ENCODE measurements at regions not wholly inside any gene's neighbourhood (a gene's known extent, or its start where the extent isn't known, plus 50 kb on each side); places are given as distances from the start of the nearest gene placed in this dataset.

DNA sequence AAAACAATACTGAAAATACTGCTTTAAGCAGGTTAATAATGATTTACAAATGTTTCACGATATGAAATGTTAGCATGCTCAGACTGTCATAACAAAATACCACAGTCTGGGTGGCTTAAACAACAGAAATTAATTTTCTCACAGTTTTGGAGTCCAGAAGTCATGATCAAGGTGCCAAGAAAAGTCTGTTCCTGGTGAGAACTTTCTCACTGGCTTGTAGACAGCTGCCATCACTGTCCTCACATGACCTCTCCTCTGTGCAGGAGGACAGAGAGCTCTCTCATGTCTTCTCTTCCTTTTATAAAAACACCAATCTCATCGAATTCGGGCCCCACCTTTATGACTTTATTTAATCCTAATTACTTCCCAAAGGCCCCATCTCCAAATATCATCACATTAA lies 426.7 kb downstream of the KLHL13 start (continued):
- TF ChIP-seq, protein P1, sequence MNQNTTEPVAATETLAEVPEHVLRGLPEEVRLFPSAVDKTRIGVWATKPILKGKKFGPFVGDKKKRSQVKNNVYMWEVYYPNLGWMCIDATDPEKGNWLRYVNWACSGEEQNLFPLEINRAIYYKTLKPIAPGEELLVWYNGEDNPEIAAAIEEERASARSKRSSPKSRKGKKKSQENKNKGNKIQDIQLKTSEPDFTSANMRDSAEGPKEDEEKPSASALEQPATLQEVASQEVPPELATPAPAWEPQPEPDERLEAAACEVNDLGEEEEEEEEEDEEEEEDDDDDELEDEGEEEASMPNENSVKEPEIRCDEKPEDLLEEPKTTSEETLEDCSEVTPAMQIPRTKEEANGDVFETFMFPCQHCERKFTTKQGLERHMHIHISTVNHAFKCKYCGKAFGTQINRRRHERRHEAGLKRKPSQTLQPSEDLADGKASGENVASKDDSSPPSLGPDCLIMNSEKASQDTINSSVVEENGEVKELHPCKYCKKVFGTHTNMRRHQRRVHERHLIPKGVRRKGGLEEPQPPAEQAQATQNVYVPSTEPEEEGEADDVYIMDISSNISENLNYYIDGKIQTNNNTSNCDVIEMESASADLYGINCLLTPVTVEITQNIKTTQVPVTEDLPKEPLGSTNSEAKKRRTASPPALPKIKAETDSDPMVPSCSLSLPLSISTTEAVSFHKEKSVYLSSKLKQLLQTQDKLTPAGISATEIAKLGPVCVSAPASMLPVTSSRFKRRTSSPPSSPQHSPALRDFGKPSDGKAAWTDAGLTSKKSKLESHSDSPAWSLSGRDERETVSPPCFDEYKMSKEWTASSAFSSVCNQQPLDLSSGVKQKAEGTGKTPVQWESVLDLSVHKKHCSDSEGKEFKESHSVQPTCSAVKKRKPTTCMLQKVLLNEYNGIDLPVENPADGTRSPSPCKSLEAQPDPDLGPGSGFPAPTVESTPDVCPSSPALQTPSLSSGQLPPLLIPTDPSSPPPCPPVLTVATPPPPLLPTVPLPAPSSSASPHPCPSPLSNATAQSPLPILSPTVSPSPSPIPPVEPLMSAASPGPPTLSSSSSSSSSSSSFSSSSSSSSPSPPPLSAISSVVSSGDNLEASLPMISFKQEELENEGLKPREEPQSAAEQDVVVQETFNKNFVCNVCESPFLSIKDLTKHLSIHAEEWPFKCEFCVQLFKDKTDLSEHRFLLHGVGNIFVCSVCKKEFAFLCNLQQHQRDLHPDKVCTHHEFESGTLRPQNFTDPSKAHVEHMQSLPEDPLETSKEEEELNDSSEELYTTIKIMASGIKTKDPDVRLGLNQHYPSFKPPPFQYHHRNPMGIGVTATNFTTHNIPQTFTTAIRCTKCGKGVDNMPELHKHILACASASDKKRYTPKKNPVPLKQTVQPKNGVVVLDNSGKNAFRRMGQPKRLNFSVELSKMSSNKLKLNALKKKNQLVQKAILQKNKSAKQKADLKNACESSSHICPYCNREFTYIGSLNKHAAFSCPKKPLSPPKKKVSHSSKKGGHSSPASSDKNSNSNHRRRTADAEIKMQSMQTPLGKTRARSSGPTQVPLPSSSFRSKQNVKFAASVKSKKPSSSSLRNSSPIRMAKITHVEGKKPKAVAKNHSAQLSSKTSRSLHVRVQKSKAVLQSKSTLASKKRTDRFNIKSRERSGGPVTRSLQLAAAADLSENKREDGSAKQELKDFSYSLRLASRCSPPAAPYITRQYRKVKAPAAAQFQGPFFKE (tag by site-specific recombination; IDR thresholded peaks at IDR 0.05; ENCODE audit: borderline replicate concordance) = no peak
- no peak for TF ChIP-seq SALL2 (tag by site-specific recombination; IDR thresholded peaks at IDR 0.05; ENCODE audit: borderline replicate concordance)

DNA sequence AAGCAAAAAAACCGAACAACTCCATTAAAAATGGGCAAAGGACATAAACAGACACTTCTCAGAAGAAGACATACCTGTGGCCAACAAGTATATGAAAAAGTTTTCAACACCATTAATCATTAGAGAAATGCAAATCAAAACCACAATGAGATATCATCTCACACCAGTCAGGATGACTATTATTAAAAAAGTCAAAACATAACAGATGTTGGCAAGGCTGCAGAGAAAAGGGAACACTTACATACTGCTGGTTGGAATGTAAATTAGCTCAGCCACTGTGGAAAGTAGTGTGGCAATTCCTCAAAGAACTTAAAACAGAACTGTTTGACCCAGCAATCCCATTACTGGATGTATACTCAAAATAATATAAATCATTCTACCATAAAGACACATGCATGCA lies 436.3 kb downstream of the KLHL13 start:
- Histone ChIP-seq H3K4me1 (ENCODE audit: control insufficient read depth, insufficient read depth, low read length) (no peaks in the 10 kb centered on the region), H3K9me3 (ENCODE audit: control insufficient read depth, insufficient read depth, low read depth, low read length) (no peaks in the 10 kb centered on the region), H3K36me3 (ENCODE audit: control insufficient read depth in 2 of 2, insufficient read depth in 1 of 2, low read length in 2 of 2) (no peaks in the 10 kb centered on the region), H3K27ac (ENCODE audit: extremely low read depth, low read depth, low read length) (no peak overlapping the region), H3K4me3 (ENCODE audit: low read depth, low read length) (no peak overlapping the region)
- POLR2A ChIA-PET = no interaction called here
- CTCF ChIA-PET = no interaction called here
- TF ChIP-seq ZNF664 (tag by site-specific recombination; IDR thresholded peaks at IDR 0.05) (no peak), SP2 (tag by site-specific recombination; IDR thresholded peaks at IDR 0.05) (no peak), ZXDB (tag by site-specific recombination; IDR thresholded peaks at IDR 0.05) (no peak), SP7 (tag by site-specific recombination; IDR thresholded peaks at IDR 0.05) (no peak), ZNF433 (tag by site-specific recombination; IDR thresholded peaks at IDR 0.05; ENCODE audit: low read depth) (no peak)

DNA sequence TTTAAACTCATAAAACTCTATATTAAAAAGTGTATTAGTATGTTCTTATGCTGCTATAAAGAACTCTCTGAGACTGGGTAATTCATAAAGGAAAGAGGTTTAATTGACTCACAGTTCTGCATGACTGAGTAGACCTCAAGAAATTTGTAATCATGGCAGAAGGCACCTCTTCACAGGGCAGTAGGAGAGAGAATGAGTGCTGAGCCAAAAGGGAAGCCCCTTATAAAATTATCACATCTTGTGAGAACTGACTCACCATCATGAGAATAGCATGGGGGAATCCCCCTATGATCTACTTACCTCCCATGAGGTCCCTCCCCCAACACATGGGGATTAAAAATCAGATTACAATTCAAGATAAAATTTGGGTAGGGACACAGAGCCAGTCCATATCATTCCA lies 463.2 kb downstream of the KLHL13 start:
- POLR2A ChIA-PET = no interaction called here
- Histone ChIP-seq H3K36me3 (ENCODE audit: control insufficient read depth in 2 of 2, insufficient read depth in 1 of 2, low read length in 2 of 2) (no peaks in the 10 kb centered on the region), H3K27ac (ENCODE audit: extremely low read depth, low read depth, low read length) (no peak overlapping the region), H3K4me1 (ENCODE audit: control insufficient read depth, insufficient read depth, low read length) (no peaks in the 10 kb centered on the region), H3K9me3 (ENCODE audit: control insufficient read depth, insufficient read depth, low read depth, low read length) (no peaks in the 10 kb centered on the region), H3K4me3 (ENCODE audit: low read depth, low read length) (no peak overlapping the region)
- CTCF ChIA-PET = no interaction called here
- TF ChIP-seq, protein P2, sequence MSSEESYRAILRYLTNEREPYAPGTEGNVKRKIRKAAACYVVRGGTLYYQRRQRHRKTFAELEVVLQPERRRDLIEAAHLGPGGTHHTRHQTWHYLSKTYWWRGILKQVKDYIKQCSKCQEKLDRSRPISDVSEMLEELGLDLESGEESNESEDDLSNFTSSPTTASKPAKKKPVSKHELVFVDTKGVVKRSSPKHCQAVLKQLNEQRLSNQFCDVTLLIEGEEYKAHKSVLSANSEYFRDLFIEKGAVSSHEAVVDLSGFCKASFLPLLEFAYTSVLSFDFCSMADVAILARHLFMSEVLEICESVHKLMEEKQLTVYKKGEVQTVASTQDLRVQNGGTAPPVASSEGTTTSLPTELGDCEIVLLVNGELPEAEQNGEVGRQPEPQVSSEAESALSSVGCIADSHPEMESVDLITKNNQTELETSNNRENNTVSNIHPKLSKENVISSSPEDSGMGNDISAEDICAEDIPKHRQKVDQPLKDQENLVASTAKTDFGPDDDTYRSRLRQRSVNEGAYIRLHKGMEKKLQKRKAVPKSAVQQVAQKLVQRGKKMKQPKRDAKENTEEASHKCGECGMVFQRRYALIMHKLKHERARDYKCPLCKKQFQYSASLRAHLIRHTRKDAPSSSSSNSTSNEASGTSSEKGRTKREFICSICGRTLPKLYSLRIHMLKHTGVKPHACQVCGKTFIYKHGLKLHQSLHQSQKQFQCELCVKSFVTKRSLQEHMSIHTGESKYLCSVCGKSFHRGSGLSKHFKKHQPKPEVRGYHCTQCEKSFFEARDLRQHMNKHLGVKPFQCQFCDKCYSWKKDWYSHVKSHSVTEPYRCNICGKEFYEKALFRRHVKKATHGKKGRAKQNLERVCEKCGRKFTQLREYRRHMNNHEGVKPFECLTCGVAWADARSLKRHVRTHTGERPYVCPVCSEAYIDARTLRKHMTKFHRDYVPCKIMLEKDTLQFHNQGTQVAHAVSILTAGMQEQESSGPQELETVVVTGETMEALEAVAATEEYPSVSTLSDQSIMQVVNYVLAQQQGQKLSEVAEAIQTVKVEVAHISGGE (tag by site-specific recombination; conservative IDR thresholded peaks at IDR 0.05; ENCODE audit: low read depth) = no peak
- TF ChIP-seq, protein P3, sequence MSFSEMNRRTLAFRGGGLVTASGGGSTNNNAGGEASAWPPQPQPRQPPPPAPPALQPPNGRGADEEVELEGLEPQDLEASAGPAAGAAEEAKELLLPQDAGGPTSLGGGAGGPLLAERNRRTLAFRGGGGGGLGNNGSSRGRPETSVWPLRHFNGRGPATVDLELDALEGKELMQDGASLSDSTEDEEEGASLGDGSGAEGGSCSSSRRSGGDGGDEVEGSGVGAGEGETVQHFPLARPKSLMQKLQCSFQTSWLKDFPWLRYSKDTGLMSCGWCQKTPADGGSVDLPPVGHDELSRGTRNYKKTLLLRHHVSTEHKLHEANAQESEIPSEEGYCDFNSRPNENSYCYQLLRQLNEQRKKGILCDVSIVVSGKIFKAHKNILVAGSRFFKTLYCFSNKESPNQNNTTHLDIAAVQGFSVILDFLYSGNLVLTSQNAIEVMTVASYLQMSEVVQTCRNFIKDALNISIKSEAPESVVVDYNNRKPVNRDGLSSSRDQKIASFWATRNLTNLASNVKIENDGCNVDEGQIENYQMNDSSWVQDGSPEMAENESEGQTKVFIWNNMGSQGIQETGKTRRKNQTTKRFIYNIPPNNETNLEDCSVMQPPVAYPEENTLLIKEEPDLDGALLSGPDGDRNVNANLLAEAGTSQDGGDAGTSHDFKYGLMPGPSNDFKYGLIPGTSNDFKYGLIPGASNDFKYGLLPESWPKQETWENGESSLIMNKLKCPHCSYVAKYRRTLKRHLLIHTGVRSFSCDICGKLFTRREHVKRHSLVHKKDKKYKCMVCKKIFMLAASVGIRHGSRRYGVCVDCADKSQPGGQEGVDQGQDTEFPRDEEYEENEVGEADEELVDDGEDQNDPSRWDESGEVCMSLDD (tag by site-specific recombination; IDR thresholded peaks at IDR 0.05) = no peak
- TF ChIP-seq, protein P4, sequence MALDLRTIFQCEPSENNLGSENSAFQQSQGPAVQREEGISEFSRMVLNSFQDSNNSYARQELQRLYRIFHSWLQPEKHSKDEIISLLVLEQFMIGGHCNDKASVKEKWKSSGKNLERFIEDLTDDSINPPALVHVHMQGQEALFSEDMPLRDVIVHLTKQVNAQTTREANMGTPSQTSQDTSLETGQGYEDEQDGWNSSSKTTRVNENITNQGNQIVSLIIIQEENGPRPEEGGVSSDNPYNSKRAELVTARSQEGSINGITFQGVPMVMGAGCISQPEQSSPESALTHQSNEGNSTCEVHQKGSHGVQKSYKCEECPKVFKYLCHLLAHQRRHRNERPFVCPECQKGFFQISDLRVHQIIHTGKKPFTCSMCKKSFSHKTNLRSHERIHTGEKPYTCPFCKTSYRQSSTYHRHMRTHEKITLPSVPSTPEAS (tag by site-specific recombination; IDR thresholded peaks at IDR 0.05) = no peak

Data from HEK293 (cell line).